DMS114 treated with DMSO at 0.1 percent for 48 hours (cell line): ENCODE measurements at regions not wholly inside any gene's neighbourhood (a gene's known extent, or its start where the extent isn't known, plus 50 kb on each side); places are given as distances from the start of the nearest gene placed in this dataset.

Experiments
- DNase-seq: peaks from one replicate; lab custom pipeline; 2025; ENCODE audit not compliant: unreplicated experiment; lab: John Stamatoyannopoulos, UW

GRCh38 chr21:27761623-27762022, 794.7 kb upstream of the ADAMTS5 start:
- DNase-seq: no peak

- DNase-seq: no peak
These were observed 792.9 kb upstream of the ADAMTS5 start for GRCh38 chr21:27759820-27760219.

- DNase-seq: no peak
These were observed 792.3 kb upstream of the ADAMTS5 start for GRCh38 chr21:27759091-27759659.

- no peak for DNase-seq
These were observed 789.3 kb upstream of the ADAMTS5 start for GRCh38 chr21:27756191-27756590.

- no peak for DNase-seq
These were observed 777.2 kb upstream of the ADAMTS5 start for GRCh38 chr21:27743971-27744564.

- DNase-seq: no peak
These were observed 774.8 kb upstream of the ADAMTS5 start for GRCh38 chr21:27741736-27742135.

GRCh38 chr21:27740084-27740483, 773.2 kb upstream of the ADAMTS5 start:
- DNase-seq: no peak

GRCh38 chr21:27739187-27739586, 772.3 kb upstream of the ADAMTS5 start:
- DNase-seq: no peak

- no peak for DNase-seq
These were observed 768.8 kb upstream of the ADAMTS5 start for GRCh38 chr21:27735699-27736098.

- DNase-seq: no peak
These were observed 767.3 kb upstream of the ADAMTS5 start for GRCh38 chr21:27734146-27734545.

GRCh38 chr21:27725916-27726315, 759.0 kb upstream of the ADAMTS5 start:
- DNase-seq: no peak

- DNase-seq: no peak
These were observed 755.2 kb upstream of the ADAMTS5 start for GRCh38 chr21:27722095-27722494.

GRCh38 chr21:27721675-27722074, 754.8 kb upstream of the ADAMTS5 start:
- DNase-seq: no peak

- DNase-seq: no peak
These were observed 752.3 kb upstream of the ADAMTS5 start for GRCh38 chr21:27719226-27719625.

- DNase-seq: no peak
These were observed 748.2 kb upstream of the ADAMTS5 start for GRCh38 chr21:27715131-27715530.

GRCh38 chr21:27713154-27714109, 746.5 kb upstream of the ADAMTS5 start:
- DNase-seq: no peak

- DNase-seq: no peak
These were observed 737.8 kb upstream of the ADAMTS5 start for GRCh38 chr21:27704567-27705166.

- no peak for DNase-seq
These were observed 736.9 kb upstream of the ADAMTS5 start for GRCh38 chr21:27703791-27704190.

- DNase-seq: peak; percentile 62
These were observed 734.2 kb upstream of the ADAMTS5 start for GRCh38 chr21:27700974-27701614.

- no peak for DNase-seq
These were observed 728.4 kb upstream of the ADAMTS5 start for GRCh38 chr21:27695246-27695645.

GRCh38 chr21:27694667-27695066, 727.8 kb upstream of the ADAMTS5 start:
- DNase-seq: no peak
